Mammary epithelial cell (primary cell): ENCODE measurements at regions not wholly inside any gene's neighbourhood (a gene's known extent, or its start where the extent isn't known, plus 50 kb on each side); places are given as distances from the start of the nearest gene placed in this dataset.

Experiments used
- EZH2 ChIP-seq: IDR thresholded peaks from 2 replicates; pipeline ENCODE4 v1.6.1; 2012; ENCODE audit warnings: low read length, inconsistent platforms, borderline replicate concordance
- TF ChIP-seq, protein P1 (sequence below), 2 donors: IDR thresholded peaks in 1 of 2; conservative IDR thresholded peaks in 1 of 2; 2 replicates each; pipeline ENCODE4 v1.5.1; 2011 to 2012; ENCODE audit warnings: inconsistent platforms in 2 of 2, low read length in 2 of 2, mild to moderate bottlenecking in 2 of 2, control low read depth in 1 of 2, low read depth in 1 of 2; ENCODE audit not compliant: insufficient read depth in 1 of 2; ENCODE audit errors: extremely low read depth in 1 of 2

GRCh38 chr10:89869592-89870156 is 168.3 kb downstream of the KIF20B start:
- TF ChIP-seq, protein P1, sequence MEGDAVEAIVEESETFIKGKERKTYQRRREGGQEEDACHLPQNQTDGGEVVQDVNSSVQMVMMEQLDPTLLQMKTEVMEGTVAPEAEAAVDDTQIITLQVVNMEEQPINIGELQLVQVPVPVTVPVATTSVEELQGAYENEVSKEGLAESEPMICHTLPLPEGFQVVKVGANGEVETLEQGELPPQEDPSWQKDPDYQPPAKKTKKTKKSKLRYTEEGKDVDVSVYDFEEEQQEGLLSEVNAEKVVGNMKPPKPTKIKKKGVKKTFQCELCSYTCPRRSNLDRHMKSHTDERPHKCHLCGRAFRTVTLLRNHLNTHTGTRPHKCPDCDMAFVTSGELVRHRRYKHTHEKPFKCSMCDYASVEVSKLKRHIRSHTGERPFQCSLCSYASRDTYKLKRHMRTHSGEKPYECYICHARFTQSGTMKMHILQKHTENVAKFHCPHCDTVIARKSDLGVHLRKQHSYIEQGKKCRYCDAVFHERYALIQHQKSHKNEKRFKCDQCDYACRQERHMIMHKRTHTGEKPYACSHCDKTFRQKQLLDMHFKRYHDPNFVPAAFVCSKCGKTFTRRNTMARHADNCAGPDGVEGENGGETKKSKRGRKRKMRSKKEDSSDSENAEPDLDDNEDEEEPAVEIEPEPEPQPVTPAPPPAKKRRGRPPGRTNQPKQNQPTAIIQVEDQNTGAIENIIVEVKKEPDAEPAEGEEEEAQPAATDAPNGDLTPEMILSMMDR (conservative IDR thresholded peaks at IDR 0.05 in 1 of 2, IDR thresholded peaks at IDR 0.05 in 1 of 2; ENCODE audit: extremely low read depth in 1 of 2, insufficient read depth in 1 of 2, low read depth in 1 of 2, low read length in 2 of 2): no peak
- no peak for TF ChIP-seq EZH2
